ENCODE measurements at regions not wholly inside any gene's neighbourhood (a gene's known extent, or its start where the extent isn't known, plus 50 kb on each side); places are given as distances from the start of the nearest gene placed in this dataset.
A peak's percentile ranks its signal among the peaks of the same experiment; 100 is the strongest.
"Not testable (repeated sequence)": the region's sequence is repeated elsewhere in the genome, so short reads cannot be mapped to it uniquely, and the experiment has no call there.

DNA sequence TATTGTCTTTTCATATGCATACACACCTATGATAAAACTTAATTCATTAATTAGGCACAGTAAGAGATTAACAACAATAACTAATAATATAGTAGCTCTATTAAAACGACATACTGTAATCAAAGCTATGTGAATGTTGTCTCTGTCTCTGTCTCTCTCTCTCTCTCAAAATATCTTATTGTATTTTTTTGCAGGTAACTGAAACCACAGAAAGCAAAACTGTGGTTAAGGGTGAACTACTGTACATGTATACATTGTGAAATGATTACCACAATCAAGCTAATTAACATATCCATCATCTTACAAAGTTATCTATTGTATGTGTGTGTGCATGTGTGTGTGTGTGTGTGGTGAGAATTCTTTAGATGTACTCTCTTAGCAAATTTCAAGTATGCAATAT lies 242.0 kb upstream of the RSPO3 start:
- no peak for TF ChIP-seq CTCF (conservative IDR thresholded peaks at IDR 0.05; ENCODE audit: control insufficient read depth, insufficient read depth, low read depth, low read length)
- H3K4me3 ChIP-seq (ENCODE audit: control insufficient read depth, low read depth, low read length): no peak overlapping the region
- DNase-seq (ENCODE audit: low read depth): no peak

DNA sequence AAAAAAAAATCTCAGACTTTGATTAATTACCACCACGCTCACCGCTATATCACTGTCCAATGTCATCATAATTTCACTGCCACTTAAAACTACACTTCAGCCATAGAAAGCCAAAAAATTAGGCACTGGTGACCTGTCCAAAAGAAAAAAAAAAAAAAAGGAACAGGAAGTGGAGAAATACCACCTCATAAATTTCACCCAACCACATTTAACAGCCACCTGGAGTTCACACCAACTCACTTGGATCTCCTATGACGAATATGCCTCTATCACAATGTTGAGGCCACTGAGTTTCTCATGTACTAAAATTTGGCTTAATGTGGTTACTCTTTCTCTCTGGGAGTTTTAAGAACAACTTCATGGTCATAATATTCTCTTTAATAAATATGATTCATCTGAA lies 237.5 kb upstream of the RSPO3 start:
- no peak for TF ChIP-seq CTCF (conservative IDR thresholded peaks at IDR 0.05; ENCODE audit: control insufficient read depth, insufficient read depth, low read depth, low read length)
- H3K4me3 ChIP-seq (ENCODE audit: control insufficient read depth, low read depth, low read length): no peak overlapping the region
- peak; percentile 17 for DNase-seq (ENCODE audit: low read depth)

- TF ChIP-seq CTCF (conservative IDR thresholded peaks at IDR 0.05; ENCODE audit: control insufficient read depth, insufficient read depth, low read depth, low read length): no peak
- no peak overlapping the region for H3K4me3 ChIP-seq (ENCODE audit: control insufficient read depth, low read depth, low read length)
- peak; percentile 14 for DNase-seq (ENCODE audit: low read depth)
These were observed 232.4 kb upstream of the RSPO3 start for GRCh38 chr6:126886106-126886505.

DNA sequence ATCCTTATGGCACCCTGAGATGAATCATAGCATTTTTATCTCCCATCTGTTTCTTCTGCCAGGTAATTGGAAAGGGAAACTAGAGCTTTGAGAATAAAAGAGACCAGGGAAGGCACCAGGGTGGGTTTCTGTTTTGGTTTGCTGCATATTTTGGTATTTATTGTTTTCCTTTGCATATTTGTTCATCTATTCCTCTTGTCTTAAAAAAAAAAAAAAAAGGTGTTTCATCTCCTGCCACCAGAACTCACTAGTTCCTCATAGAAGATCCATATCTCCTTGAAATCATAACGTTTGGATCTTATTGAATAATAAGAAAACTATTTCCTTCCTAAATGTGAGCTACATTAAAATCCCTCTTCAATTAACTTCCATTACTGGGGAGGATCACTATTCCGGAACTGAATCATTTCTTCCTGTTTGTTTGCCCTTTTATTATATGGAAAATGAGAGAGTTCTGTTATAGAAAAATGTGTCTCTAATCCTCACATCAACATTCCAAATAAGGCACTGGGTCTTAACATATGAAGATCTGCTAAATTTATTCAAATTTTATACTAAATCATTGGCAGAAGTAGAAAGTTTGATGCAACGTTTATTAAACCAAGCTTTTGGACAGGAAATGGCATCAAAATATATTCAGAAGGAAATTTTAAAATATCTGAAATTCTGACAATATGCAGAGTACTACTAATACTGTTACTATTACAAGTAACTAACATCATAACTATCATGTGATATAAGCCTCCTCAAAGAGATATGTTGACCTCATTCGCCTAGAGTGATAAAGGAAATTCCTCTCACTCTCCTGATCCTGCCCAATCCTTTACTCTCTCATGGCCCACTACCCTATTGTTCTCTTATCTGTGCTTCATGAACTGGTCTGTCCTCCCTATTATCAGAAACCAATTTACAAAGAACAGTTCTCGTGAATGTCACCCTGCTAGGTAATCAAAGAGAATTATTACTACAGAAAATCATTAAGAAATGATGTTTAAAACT lies 229.4 kb upstream of the RSPO3 start:
- H3K4me3 ChIP-seq (ENCODE audit: control insufficient read depth, low read depth, low read length): no peak overlapping the region
- DNase-seq (ENCODE audit: low read depth): no peak
- no peak for TF ChIP-seq CTCF (conservative IDR thresholded peaks at IDR 0.05; ENCODE audit: control insufficient read depth, insufficient read depth, low read depth, low read length)

- no peak overlapping the region for H3K4me3 ChIP-seq (ENCODE audit: control insufficient read depth, low read depth, low read length)
- DNase-seq (ENCODE audit: low read depth): no peak
- TF ChIP-seq CTCF (conservative IDR thresholded peaks at IDR 0.05; ENCODE audit: control insufficient read depth, insufficient read depth, low read depth, low read length): no peak
These were observed 228.4 kb upstream of the RSPO3 start for GRCh38 chr6:126890055-126890454.

GRCh38 chr6:126891158-126891557 lies 227.3 kb upstream of the RSPO3 start:
- TF ChIP-seq CTCF (conservative IDR thresholded peaks at IDR 0.05; ENCODE audit: control insufficient read depth, insufficient read depth, low read depth, low read length): no peak
- peak; percentile 11 for DNase-seq (ENCODE audit: low read depth)
- H3K4me3 ChIP-seq (ENCODE audit: control insufficient read depth, low read depth, low read length): no peak overlapping the region

DNA sequence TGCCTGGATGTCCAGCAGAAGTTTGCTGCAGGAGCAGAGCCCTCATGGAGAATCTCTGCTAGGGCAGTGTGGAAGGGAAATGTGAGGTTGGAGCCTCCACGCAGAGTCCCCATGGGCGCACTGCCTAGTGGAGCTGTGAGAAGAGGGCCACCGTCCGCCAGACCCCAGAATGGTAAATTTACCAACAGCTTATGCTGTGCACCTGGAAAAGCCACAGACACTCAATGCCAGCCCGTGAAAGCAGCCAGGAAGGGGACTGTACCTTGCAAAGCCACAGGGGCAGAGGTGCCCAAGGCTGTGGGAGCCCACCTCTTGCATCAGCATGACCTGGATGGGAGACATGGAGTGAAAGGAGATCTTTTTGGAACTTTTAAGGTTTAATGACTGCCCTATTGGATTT lies 225.6 kb upstream of the RSPO3 start:
- not testable (repeated sequence) for H3K4me3 ChIP-seq (ENCODE audit: control insufficient read depth, low read depth, low read length); DNase-seq (ENCODE audit: low read depth)

Data from fibroblast of mammary gland (primary cell).